GM04503 (cell line): ENCODE measurements at regions not wholly inside any gene's neighbourhood (a gene's known extent, or its start where the extent isn't known, plus 50 kb on each side); places are given as distances from the start of the nearest gene placed in this dataset.

Experiments used
- DNase-seq: peaks from one replicate; pipeline ENCODE4 v3.0.0-alpha.2; 2012; ENCODE audit warnings: low read depth

- no peak for DNase-seq
Observed at GRCh38 chr5:173557123-173557903, 59.1 kb downstream of the BOD1 start.

GRCh38 chr5:173556142-173557028 lies 60.1 kb downstream of the BOD1 start:
- DNase-seq, result no peak

GRCh38 chr5:173554989-173555705 lies 61.3 kb downstream of the BOD1 start:
- DNase-seq, result no peak

GRCh38 chr5:173554038-173554955 lies 62.2 kb downstream of the BOD1 start:
- DNase-seq, result no peak

- DNase-seq, result no peak
Observed at GRCh38 chr5:173550641-173551040, 65.8 kb downstream of the BOD1 start.

GRCh38 chr5:173549644-173550043 lies 66.8 kb downstream of the BOD1 start:
- no peak for DNase-seq

GRCh38 chr5:173547579-173547978 lies 68.9 kb downstream of the BOD1 start:
- no peak for DNase-seq

GRCh38 chr5:173542964-173543363 lies 73.5 kb downstream of the BOD1 start:
- DNase-seq, result no peak

- DNase-seq, result no peak
Observed at GRCh38 chr5:173542159-173542558, 74.3 kb downstream of the BOD1 start.

- DNase-seq, result no peak
Observed at GRCh38 chr5:173538654-173539053, 77.8 kb downstream of the BOD1 start.

GRCh38 chr5:173538018-173538417 lies 78.4 kb downstream of the BOD1 start:
- DNase-seq, result no peak

GRCh38 chr5:173537228-173537627 lies 79.2 kb downstream of the BOD1 start:
- no peak for DNase-seq

GRCh38 chr5:173535976-173536639 lies 80.3 kb downstream of the BOD1 start:
- DNase-seq, result no peak

GRCh38 chr5:173535166-173535975 lies 81.1 kb downstream of the BOD1 start:
- DNase-seq, result no peak

GRCh38 chr5:173534664-173535063 lies 81.8 kb downstream of the BOD1 start:
- DNase-seq, result no peak

GRCh38 chr5:173534031-173534430 lies 82.4 kb downstream of the BOD1 start:
- DNase-seq, result no peak

- DNase-seq, result no peak
Observed at GRCh38 chr5:173532689-173533250, 83.7 kb downstream of the BOD1 start.

- DNase-seq, result no peak
Observed at GRCh38 chr5:173531863-173532262, 84.6 kb downstream of the BOD1 start.

GRCh38 chr5:173530547-173530946 lies 85.9 kb downstream of the BOD1 start:
- no peak for DNase-seq

GRCh38 chr5:173529861-173530260 lies 86.6 kb downstream of the BOD1 start:
- DNase-seq, result no peak
